ENCODE measurements at regions not wholly inside any gene's neighbourhood (a gene's known extent, or its start where the extent isn't known, plus 50 kb on each side); places are given as distances from the start of the nearest gene placed in this dataset.

GRCh38 chr12:28824193-28824846 is 324.8 kb upstream of the FAR2 start:
- no peak for DNase-seq (ENCODE audit: low read depth)

- DNase-seq (ENCODE audit: low read depth), result no peak
These were observed 324.2 kb upstream of the FAR2 start for GRCh38 chr12:28824849-28825248.

GRCh38 chr12:28826766-28827165 is 322.3 kb upstream of the FAR2 start:
- no peak for DNase-seq (ENCODE audit: low read depth)

GRCh38 chr12:28827861-28828260 is 321.2 kb upstream of the FAR2 start:
- DNase-seq (ENCODE audit: low read depth), result no peak

- no peak for DNase-seq (ENCODE audit: low read depth)
These were observed 320.8 kb upstream of the FAR2 start for GRCh38 chr12:28828318-28828717.

- DNase-seq (ENCODE audit: low read depth), result no peak
These were observed 318.6 kb upstream of the FAR2 start for GRCh38 chr12:28830491-28830890.

GRCh38 chr12:28844718-28845117 is 304.4 kb upstream of the FAR2 start:
- no peak for DNase-seq (ENCODE audit: low read depth)

GRCh38 chr12:28851781-28852180 is 297.3 kb upstream of the FAR2 start:
- no peak for DNase-seq (ENCODE audit: low read depth)

- DNase-seq (ENCODE audit: low read depth), result no peak
These were observed 293.2 kb upstream of the FAR2 start for GRCh38 chr12:28855761-28856310.

GRCh38 chr12:28857369-28857768 is 291.7 kb upstream of the FAR2 start:
- no peak for DNase-seq (ENCODE audit: low read depth)

- DNase-seq (ENCODE audit: low read depth), result no peak
These were observed 289.5 kb upstream of the FAR2 start for GRCh38 chr12:28859551-28859950.

GRCh38 chr12:28865776-28866175 is 283.3 kb upstream of the FAR2 start:
- DNase-seq (ENCODE audit: low read depth), result no peak

- no peak for DNase-seq (ENCODE audit: low read depth)
These were observed 282.8 kb upstream of the FAR2 start for GRCh38 chr12:28866296-28866695.

- DNase-seq (ENCODE audit: low read depth), result peak; percentile 29
These were observed 282.2 kb upstream of the FAR2 start for GRCh38 chr12:28866715-28867503.

GRCh38 chr12:28868414-28868813 is 280.7 kb upstream of the FAR2 start:
- no peak for DNase-seq (ENCODE audit: low read depth)

GRCh38 chr12:28869197-28869596 is 279.9 kb upstream of the FAR2 start:
- peak; percentile 84 for DNase-seq (ENCODE audit: low read depth)

GRCh38 chr12:28870839-28871440 is 278.1 kb upstream of the FAR2 start:
- DNase-seq (ENCODE audit: low read depth), result peak; percentile 13

- DNase-seq (ENCODE audit: low read depth), result peak; percentile 55
These were observed 276.3 kb upstream of the FAR2 start for GRCh38 chr12:28872654-28873268.

GRCh38 chr12:28874758-28875157 is 274.3 kb upstream of the FAR2 start:
- DNase-seq (ENCODE audit: low read depth), result no peak

GRCh38 chr12:28876196-28876798 is 272.8 kb upstream of the FAR2 start:
- DNase-seq (ENCODE audit: low read depth), result no peak

- DNase-seq (ENCODE audit: low read depth), result no peak
These were observed 271.2 kb upstream of the FAR2 start for GRCh38 chr12:28877854-28878253.

- DNase-seq (ENCODE audit: low read depth), result no peak
These were observed 270.4 kb upstream of the FAR2 start for GRCh38 chr12:28878629-28879028.
